HepG2 (cell line): ENCODE measurements at regions not wholly inside any gene's neighbourhood (a gene's known extent, or its start where the extent isn't known, plus 50 kb on each side); places are given as distances from the start of the nearest gene placed in this dataset.

ENCODE experiments used
- ATAC-seq: fragments of 200-7000 bp; cut with Tn5 transposase; 3 replicates; pipeline ENCODE4 v1.9.1; 2020; ENCODE audit warnings: mild to moderate bottlenecking, moderate library complexity
- BruUV-seq: library from RNA; stranded (reverse); fragments of 400-500 nt; replicated peaks from 2 replicates; lab custom pipeline; 2021; lab: Mats Ljungman, UMichigan
- CTCF ChIA-PET: fragments of 300-600 bp; formaldehyde crosslinking; extraction: SDS; loops from one replicate; lab custom pipeline; 2021; ENCODE audit warnings: low total read pairs, inconsistent platforms, low intra/inter-chr PET ratio; lab: Yijun Ruan, JAX
- POLR2A ChIA-PET: fragments of 350-600 bp; sonication (Branson Sonifier 250); formaldehyde crosslinking; loops from one replicate; lab custom pipeline; 2020; ENCODE audit warnings: antibody characterized with exemption, inconsistent platforms; lab: Yijun Ruan, JAX
- DNase-seq: peaks from one replicate; pipeline ENCODE4 v3.0.0-alpha.2; 2015; ENCODE audit warnings: low spot score
- FAIRE-seq: peaks from 3 replicates; lab custom pipeline; 2011; peaks lifted over from hg19 to GRCh38; lab: Jason Lieb, UNC
- H2AFZ ChIP-seq: one replicate; pipeline ENCODE4 v1.6.1; 2011; ENCODE audit warnings: low read length, inconsistent platforms
- H3K27ac ChIP-seq: fragments of 300-600 bp; 3 replicates; pipeline ENCODE4 v1.8.0; 2011; ENCODE audit warnings: mixed run types, mild to moderate bottlenecking, mixed read lengths, low read length, inconsistent platforms; ENCODE audit not compliant: insufficient read depth; ENCODE audit errors: extremely low read length
- H3K27me3 ChIP-seq, 2 experiments: fragments of 200-600 bp in 1 of 2; 2 replicates in 1 of 2; 3 replicates in 1 of 2; pipeline versions ENCODE4 v1.6.0 to v1.8.0; 2011; ENCODE audit warnings: low read length in 2 of 2, mild to moderate bottlenecking in 2 of 2, moderate library complexity in 2 of 2, inconsistent platforms in 1 of 2; ENCODE audit not compliant: insufficient read depth in 2 of 2, control insufficient read depth in 1 of 2
- H3K36me3 ChIP-seq, 2 experiments: fragments of 200-600 bp in 1 of 2; replicated peaks in 1 of 2; 2 replicates in 1 of 2; 3 replicates in 1 of 2; pipeline versions ENCODE4 v1.5.1 to v1.8.0; 2011; ENCODE audit warnings: low read length in 2 of 2, inconsistent platforms in 1 of 2; ENCODE audit not compliant: insufficient read depth in 2 of 2, control insufficient read depth in 1 of 2
- H3K4me1 ChIP-seq: 2 replicates; pipeline ENCODE4 v1.5.1; 2012; ENCODE audit warnings: low read length, inconsistent platforms; ENCODE audit not compliant: insufficient read depth
- H3K4me2 ChIP-seq: 2 replicates; pipeline ENCODE4 v1.6.0; 2011; ENCODE audit warnings: low read depth, low read length, inconsistent platforms
- H3K4me3 ChIP-seq, 3 experiments: fragments of 200-600 bp in 1 of 3; sonication (generic), shearing (Covaris generic) in 1 of 3; replicated peaks in 1 of 3; 2 replicates each; pipeline ENCODE4 v1.5.1; 2011 to 2016; ENCODE audit warnings: low read length in 3 of 3, inconsistent platforms in 2 of 3, low read depth in 2 of 3, mild to moderate bottlenecking in 2 of 3, control low read depth in 1 of 3, mixed read lengths in 1 of 3; ENCODE audit not compliant: insufficient read depth in 1 of 3
- H3K79me2 ChIP-seq: one replicate; pipeline ENCODE4 v1.6.1; 2011; ENCODE audit warnings: low read length, inconsistent platforms; ENCODE audit not compliant: insufficient read depth
- H3K9ac ChIP-seq: 2 replicates; pipeline ENCODE4 v1.6.0; 2011; ENCODE audit warnings: mild to moderate bottlenecking, low read depth, low read length, inconsistent platforms; ENCODE audit not compliant: insufficient read depth
- H3K9me3 ChIP-seq: 2 replicates; pipeline ENCODE4 v1.5.1; 2012; ENCODE audit warnings: mild to moderate bottlenecking, low read length
- H4K20me1 ChIP-seq: 2 replicates; pipeline ENCODE4 v1.6.0; 2011; ENCODE audit warnings: inconsistent platforms, mild to moderate bottlenecking, low read length, moderate library complexity; ENCODE audit not compliant: insufficient read depth
- ARID3A ChIP-seq: IDR thresholded peaks from 2 replicates; pipeline ENCODE4 v1.6.1; 2012; ENCODE audit warnings: low read depth, low read length, improper control_type of control experiment
- CEBPG ChIP-seq: IDR thresholded peaks from 2 replicates; pipeline ENCODE4 v1.6.1; 2016
- E2F5 ChIP-seq: sonication (generic); formaldehyde crosslinking; conservative IDR thresholded peaks from 2 replicates; pipeline ENCODE4 v1.4.0; 2020; ENCODE audit warnings: missing genetic modification reagents
- FOXO1 ChIP-seq: sonication (generic); formaldehyde crosslinking; IDR thresholded peaks from 2 replicates; pipeline ENCODE4 v1.4.0; 2020; ENCODE audit warnings: missing genetic modification reagents
- FUBP1 ChIP-seq: sonication (generic); formaldehyde crosslinking; IDR thresholded peaks from 2 replicates; pipeline ENCODE4 v1.5.1; 2020; ENCODE audit warnings: missing genetic modification reagents, mild to moderate bottlenecking, borderline replicate concordance
- GABPA ChIP-seq, 2 experiments: IDR thresholded peaks; 2 replicates each; pipeline ENCODE4 v1.6.1; 2011 to 2016; ENCODE audit warnings: low read depth in 2 of 2, low read length in 1 of 2, missing biosample characterization in 1 of 2, missing genetic modification characterization in 1 of 2
- NFATC3 ChIP-seq: sonication (generic); formaldehyde crosslinking; IDR thresholded peaks from 2 replicates; pipeline ENCODE4 v1.5.1; 2020; ENCODE audit warnings: mild to moderate bottlenecking, missing genetic modification reagents
- REXO4 ChIP-seq: sonication (generic); formaldehyde crosslinking; IDR thresholded peaks from 2 replicates; pipeline ENCODE4 v1.8.0; 2022; ENCODE audit warnings: missing genetic modification reagents, mild to moderate bottlenecking, borderline replicate concordance
- ZGPAT ChIP-seq: IDR thresholded peaks from 2 replicates; pipeline ENCODE4 v1.6.1; 2016; ENCODE audit warnings: mild to moderate bottlenecking
- ZNF619 ChIP-seq: sonication (generic); formaldehyde crosslinking; IDR thresholded peaks from 2 replicates; pipeline ENCODE4 v1.4.0; 2020; ENCODE audit warnings: mild to moderate bottlenecking, missing genetic modification reagents
- ZNF644 ChIP-seq: IDR thresholded peaks from 2 replicates; pipeline ENCODE4 v1.6.1; 2016; ENCODE audit warnings: low read depth
- ZNF672 ChIP-seq: sonication (generic); formaldehyde crosslinking; IDR thresholded peaks from 2 replicates; pipeline ENCODE4 v1.8.1; 2022; ENCODE audit warnings: missing genetic modification reagents
- ZNF773 ChIP-seq: sonication (generic); formaldehyde crosslinking; IDR thresholded peaks from 2 replicates; pipeline ENCODE4 v1.4.0; 2020; ENCODE audit warnings: missing genetic modification reagents, borderline replicate concordance
- ZNF776 ChIP-seq: sonication (generic); formaldehyde crosslinking; IDR thresholded peaks from 2 replicates; pipeline ENCODE4 v1.4.0; 2020; ENCODE audit warnings: mild to moderate bottlenecking, missing genetic modification reagents
- WGBS: methylation state at CpG from one replicate; pipeline ENCODE4 v1.1.6; 2017; ENCODE audit warnings: low lambda C conversion rate; 5-methylcytosine and 5-hydroxymethylcytosine counted together
- in situ Hi-C: cut with HindIII; loops from 2 replicates; pipeline ENCODE4 v1.10.0; 2017; ENCODE audit warnings: low pct_unique_long_range_greater_than_20kb; ENCODE audit not compliant: extremely low pct_ligation_motif_present
- intact Hi-C: fragments of 100-400 bp; cut with micrococcal nuclease; formaldehyde crosslinking; loops from one replicate; pipeline ENCODE4 v1.10.0; 2022; ENCODE audit not compliant: unreplicated experiment

GRCh38 chr6:91435630-91436029 lies 848.8 kb upstream of the MAP3K7 start:
- H2AFZ ChIP-seq: no peak overlapping the region
- BruUV-seq: no TSS peak
- H4K20me1 ChIP-seq: no peaks in the 10 kb centered on the region
- ChIA-PET CTCF (no interaction called here), POLR2A (no interaction called here)
- no peaks in the 10 kb centered on the region for H3K4me1 ChIP-seq
- no peak for FAIRE-seq
- H3K27ac ChIP-seq: no peak overlapping the region
- TF ChIP-seq E2F5 (CRISPR knock-in tag) (no peak), ZNF773 (CRISPR knock-in tag) (no peak), GABPA (IDR thresholded peaks at IDR 0.05; ENCODE audit: low read depth, low read length) (no peak), GABPA (CRISPR knock-in tag; IDR thresholded peaks at IDR 0.05; ENCODE audit: low read depth) (no peak), FOXO1 (CRISPR knock-in tag) (no peak), ARID3A (no peak), REXO4 (CRISPR knock-in tag) (no peak), ZNF672 (CRISPR knock-in tag) (no peak), FUBP1 (CRISPR knock-in tag) (no peak), CEBPG (CRISPR knock-in tag) (no peak), ZNF619 (CRISPR knock-in tag) (no peak), ZNF644 (no peak), NFATC3 (no peak), ZGPAT (CRISPR knock-in tag) (no peak), ZNF776 (CRISPR knock-in tag) (no peak)
- no peak overlapping the region for H3K4me3 ChIP-seq
- WGBS: 7% methylated on average over 1 of the region's 1 CpG
- H3K79me2 ChIP-seq: no peaks in the 10 kb centered on the region
- no peaks in the 10 kb centered on the region for H3K36me3 ChIP-seq
- intact Hi-C loops: no loop called here
- no peaks in the 10 kb centered on the region for H3K27me3 ChIP-seq
- in situ Hi-C loops: no loop called here
- H3K9me3 ChIP-seq: no peaks in the 10 kb centered on the region
- ATAC-seq: no peak
- H3K4me2 ChIP-seq: no peak overlapping the region
- H3K9ac ChIP-seq: no peak overlapping the region
- no peak for DNase-seq
